ENCODE measurements at regions not wholly inside any gene's neighbourhood (a gene's known extent, or its start where the extent isn't known, plus 50 kb on each side); places are given as distances from the start of the nearest gene placed in this dataset.

DNA sequence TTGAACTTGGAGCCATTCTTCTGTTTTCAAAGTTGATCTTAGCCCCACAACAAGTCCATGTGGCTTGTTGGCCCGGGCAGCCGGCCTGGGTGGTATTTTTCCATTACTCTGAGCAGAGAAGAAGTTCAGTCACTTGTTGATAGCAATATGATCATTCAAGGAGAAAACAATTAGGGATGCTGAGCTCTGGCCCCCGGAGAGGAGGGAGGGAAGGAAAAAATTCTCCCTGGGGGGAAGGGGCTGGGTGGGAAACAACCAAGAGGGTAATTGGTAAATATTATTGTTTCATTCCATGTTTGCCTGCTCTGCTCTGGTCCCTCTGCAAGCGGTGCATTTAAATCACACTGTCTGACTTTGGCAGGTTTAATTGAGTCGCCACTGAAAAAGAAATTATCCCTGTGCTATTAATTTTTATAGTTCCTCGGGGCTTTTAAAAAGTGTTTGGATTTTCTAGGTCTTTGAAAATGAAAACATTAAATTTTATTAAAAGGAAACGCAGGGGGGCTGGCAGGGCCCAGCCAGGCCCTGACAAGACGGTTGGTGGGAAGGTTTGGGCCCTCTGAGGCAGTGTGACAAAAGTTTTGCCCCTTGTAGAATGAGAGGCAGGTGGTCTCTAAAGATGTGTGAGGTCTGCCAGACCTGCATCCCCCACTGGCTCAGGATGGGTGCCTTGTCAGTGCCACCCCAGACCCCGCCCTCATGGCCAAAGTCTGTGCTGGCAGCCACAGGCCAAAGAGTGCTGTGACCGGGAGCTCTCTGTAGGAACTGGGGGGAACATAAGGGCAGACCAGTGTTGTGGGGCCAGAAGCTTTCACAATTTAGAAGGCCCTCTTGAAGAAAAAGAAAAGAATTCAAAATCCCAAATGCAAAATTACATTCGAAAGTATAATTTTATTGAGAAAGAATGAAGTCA, 52.5 kb upstream of the SLC14A2 start:
- Mint-ChIP-seq H3K4me1 (ENCODE audit: low read depth) (no peaks in the 10 kb centered on the region), H3K36me3 (ENCODE audit: low read depth) (no peaks in the 10 kb centered on the region), H3K27me3 (no peaks in the 10 kb centered on the region), H3K9me3 (no peaks in the 10 kb centered on the region), H3K27ac (no peak overlapping the region), H3K4me3 (no peak overlapping the region)
- intact Hi-C loops (cut with micrococcal nuclease), result no loop called here

DNA sequence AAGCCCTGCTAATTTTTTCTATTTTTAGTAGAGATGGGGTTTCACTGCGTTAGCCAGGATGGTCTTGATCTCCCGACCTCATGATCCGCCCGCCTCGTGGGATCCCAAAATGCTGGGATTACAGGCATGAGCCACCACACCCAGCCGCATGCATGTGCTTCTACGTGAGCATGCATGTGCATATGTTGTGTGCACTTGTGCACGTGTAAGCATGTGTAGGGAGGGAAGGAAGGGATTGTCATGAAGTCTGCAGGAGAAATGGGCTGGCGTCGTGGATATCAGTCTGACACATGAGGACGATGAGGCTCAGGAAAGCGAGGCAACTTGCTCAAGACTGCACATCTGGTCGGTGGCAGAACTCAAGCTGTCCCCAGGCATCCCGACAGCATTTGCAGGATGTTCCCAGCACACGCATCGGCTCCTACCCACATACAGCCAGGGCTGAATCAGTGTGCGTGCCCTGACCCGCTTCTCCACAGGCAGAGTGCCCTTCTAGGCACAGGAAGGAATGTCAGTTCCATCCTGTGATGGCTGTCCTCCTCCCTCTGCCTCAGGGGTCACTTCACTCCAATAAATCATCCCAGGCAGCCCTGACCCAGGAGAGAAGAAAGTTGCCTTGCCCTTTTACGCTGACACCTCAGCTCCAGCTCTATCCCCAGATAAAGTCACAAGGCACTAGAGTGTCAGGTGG, 49.9 kb upstream of the SLC14A2 start:
- intact Hi-C loops (cut with micrococcal nuclease), result no loop called here
- no peaks in the 10 kb centered on the region for H3K36me3 Mint-ChIP-seq (ENCODE audit: low read depth)
- peaks cover 9% of the 10 kb centered on the region for H3K9me3 Mint-ChIP-seq
- no peak overlapping the region for H3K27ac Mint-ChIP-seq
- H3K4me3 Mint-ChIP-seq, result no peak overlapping the region
- H3K4me1 Mint-ChIP-seq (ENCODE audit: low read depth), result no peaks in the 10 kb centered on the region
- no peaks in the 10 kb centered on the region for H3K27me3 Mint-ChIP-seq

Measured in dendritic cell treated with granulocyte-macrophage colony-stimulating factor and Interleukin-4, amounts not matched to agents 40 ng/mL and 50 ng/mL, for 4 days (primary cell).